NCI-H82 treated with DMSO at 0.1 percent for 48 hours (cell line): ENCODE measurements at regions not wholly inside any gene's neighbourhood (a gene's known extent, or its start where the extent isn't known, plus 50 kb on each side); places are given as distances from the start of the nearest gene placed in this dataset.

Source experiments
- DNase-seq: peaks from one replicate; lab custom pipeline; 2025; ENCODE audit not compliant: unreplicated experiment; lab: John Stamatoyannopoulos, UW

GRCh38 chr3:24830230-24831152 lies 335.8 kb upstream of the THRB start:
- no peak for DNase-seq

GRCh38 chr3:24831221-24831620 lies 336.6 kb upstream of the THRB start:
- no peak for DNase-seq

GRCh38 chr3:24832891-24833290 lies 338.2 kb upstream of the THRB start:
- no peak for DNase-seq

DNA sequence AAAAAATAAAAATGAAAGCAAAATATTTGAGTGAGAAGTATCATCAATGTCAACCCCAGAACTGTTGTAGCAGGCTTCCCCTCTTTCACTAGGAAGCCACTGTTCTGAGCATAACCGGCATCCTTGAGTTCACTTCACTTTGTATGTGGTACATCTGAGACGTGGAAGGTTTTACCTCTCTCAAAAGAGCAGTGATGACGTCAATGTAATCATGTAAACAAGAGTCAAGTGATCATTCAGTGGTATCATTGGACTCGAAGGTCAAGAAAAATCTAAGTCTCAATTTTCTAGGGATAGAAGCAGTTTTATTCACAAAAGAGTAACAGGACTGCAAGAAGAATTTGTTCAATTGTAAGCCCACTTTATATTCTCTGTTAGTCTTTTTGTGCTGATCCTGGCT lies 339.8 kb upstream of the THRB start:
- no peak for DNase-seq

GRCh38 chr3:24835510-24835909 lies 340.9 kb upstream of the THRB start:
- DNase-seq: no peak

DNA sequence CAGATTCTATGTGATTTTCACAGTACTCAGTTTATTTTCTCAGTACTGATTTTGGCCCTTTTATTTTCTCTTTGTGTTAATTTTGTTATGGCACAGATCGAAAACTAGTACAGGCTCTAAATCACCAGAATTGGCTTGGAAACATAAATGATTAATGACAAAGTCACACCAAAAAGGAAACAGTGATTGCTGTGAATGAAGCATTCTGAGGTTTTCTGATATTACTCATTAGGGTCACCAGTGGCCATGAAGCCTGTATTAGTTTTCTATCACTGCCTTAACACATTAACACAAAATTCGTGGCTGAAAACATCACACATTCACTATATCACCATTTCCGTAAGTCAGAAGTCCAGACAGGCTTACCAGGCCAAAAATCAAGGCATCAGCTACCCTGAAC lies 343.0 kb upstream of the THRB start:
- DNase-seq: no peak

DNA sequence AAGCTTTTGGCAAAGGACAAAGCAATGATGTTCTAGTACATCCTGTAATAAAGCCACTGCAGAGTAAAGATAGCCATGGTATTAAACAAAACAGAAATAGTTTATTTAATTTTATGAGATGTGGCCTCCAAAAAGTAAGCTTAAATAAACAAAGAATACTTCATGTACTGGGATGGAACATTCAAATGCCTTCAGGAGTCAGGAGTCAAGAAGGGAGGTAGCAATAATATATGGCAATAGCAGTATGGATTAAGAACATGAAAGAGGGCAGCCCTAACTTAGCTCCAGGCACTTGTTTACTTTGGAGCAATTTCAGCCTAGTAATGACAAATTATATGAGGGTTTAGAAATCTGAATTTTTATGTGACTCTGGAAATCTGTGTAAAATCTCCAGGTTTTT lies 343.9 kb upstream of the THRB start:
- no peak for DNase-seq

DNA sequence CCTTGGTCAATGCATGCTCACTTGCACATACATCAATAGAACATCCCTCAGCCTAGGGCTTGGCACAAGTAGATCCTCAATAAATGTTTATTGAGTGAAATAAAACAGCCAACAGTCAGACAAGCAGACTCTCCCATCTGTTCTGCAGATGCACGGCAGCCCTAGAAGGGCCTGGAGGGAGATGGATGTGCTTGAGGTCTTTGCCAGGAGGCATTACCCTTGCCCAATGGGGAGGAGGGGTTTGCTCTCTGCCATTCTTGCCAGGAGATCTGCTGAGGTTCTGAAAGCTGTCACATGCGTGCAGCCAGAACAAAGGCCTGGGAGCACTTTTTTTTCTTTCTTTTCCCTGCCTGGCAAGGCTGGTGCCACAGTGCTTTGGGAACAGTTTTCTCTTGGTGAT lies 349.3 kb upstream of the THRB start:
- no peak for DNase-seq

DNA sequence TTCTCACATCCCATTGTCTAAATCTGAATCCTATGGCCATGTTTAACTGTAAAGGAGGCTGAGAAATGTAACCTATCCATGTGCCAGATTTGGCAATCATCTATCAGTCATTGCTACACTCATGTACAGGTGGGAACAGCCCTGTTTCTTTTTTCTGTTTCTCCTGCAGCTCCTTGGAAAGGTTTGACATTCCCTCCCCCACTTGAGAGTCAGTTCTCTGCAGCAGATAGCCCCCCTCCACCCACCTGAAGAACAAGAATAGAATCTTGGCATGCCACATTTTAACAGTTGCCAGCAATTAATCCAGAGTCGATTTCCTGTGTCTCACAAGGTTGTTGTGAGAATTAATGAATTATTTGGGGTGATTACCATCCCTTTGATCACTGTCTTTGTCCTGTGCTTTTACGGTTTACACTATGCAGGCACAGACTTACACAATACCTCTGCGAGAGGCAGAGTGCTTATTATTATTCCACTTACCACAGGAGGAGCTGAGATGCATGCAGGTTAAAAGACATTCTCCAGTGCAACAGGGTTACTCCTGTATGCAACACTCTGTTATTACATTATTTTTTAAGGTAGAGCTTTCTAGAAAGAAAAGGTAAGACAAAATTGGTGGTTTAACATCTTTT lies 351.0 kb upstream of the THRB start:
- DNase-seq: no peak

DNA sequence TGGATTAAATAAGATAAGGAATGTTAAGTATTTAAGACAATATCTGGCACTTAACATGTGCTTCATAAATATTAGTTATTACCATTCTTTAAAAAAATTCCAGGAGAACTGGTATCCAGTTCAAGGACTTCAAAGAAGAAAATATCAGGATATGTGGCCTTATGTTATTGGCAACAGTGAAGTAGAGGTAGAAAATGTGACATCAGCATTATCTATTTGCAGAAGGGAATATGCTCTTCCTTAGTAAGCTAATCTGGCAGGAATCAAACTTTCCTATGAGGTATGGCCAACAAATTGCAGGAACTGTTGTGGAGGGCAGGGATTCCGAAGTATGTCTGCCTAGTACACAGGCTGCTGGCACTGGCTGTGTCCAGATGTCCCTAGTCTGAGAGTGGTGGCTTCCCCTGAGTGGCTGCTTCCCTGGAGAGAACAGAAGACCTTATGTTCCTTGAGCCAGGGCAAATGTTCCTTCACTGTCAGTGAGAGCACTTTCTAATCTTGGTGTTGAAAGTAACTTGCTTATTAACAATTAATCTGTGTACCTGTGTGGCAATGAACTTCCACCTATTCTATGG lies 351.7 kb upstream of the THRB start:
- DNase-seq: no peak

DNA sequence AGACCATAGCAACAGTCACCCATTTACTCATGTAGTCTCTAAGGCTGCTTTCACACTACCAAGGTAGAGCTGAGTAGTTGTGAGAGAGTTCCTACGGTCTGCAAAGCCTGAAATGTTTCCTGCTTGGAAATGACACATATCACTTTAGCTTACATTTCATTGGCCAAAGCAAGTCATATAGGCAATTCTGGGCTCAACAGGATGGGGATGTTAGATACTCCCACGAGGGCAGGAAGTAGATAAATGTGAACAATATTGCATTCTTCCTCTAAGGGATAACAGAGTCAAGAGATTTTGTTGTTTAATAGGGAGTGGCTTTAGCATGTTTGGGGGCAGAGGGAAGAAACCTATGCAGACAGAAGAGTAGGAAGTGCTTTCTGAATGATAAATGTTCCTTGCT lies 355.6 kb upstream of the THRB start:
- DNase-seq: no peak

GRCh38 chr3:24853685-24854490 lies 359.2 kb upstream of the THRB start:
- DNase-seq: no peak

DNA sequence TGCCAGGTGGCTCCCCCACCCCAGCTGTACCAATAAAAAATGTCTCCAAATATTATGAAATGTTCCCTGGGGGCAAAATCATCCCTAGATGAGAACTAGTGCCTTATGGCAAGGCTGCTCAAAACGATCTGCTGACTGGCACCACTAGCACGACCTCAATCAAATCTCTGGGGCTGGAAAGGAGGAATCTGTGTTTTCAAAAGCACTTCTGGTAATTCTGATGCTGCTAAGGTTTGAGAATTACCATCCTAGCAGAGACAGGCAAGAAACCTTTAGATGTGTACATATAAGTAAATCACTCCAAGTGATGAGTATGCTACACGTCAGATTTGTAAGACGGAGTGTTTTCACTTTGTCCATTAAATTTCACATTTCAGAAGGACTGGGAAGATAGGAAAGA lies 360.1 kb upstream of the THRB start:
- DNase-seq: no peak

- no peak for DNase-seq
Observed at GRCh38 chr3:24857945-24858344, 363.3 kb upstream of the THRB start.

GRCh38 chr3:24863215-24863614 lies 368.6 kb upstream of the THRB start:
- no peak for DNase-seq

GRCh38 chr3:24867783-24868182 lies 373.1 kb upstream of the THRB start:
- no peak for DNase-seq

- no peak for DNase-seq
Observed at GRCh38 chr3:24881239-24881638, 386.6 kb upstream of the THRB start.

DNA sequence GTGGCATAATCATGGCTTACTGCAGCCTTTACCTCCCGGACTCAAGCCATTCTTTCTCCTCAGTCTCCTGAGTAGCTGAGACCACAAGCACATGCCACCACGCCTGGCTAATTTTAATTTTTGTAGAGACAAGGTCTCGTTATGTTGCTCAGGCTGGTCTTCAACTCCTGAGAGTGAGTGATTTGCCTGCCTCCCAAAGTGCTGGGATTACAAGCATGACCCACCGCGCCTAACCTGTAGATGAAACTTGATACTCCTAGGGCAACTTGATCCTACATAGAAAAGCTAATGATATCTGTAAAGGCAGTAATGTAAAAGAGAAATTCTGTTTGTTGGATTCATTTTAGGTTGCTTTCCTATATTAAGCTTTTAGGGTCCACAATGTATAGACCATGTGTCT lies 391.9 kb upstream of the THRB start:
- DNase-seq: no peak

GRCh38 chr3:24890012-24890411 lies 395.4 kb upstream of the THRB start:
- no peak for DNase-seq

GRCh38 chr3:24899373-24899772 lies 404.7 kb upstream of the THRB start:
- no peak for DNase-seq

DNA sequence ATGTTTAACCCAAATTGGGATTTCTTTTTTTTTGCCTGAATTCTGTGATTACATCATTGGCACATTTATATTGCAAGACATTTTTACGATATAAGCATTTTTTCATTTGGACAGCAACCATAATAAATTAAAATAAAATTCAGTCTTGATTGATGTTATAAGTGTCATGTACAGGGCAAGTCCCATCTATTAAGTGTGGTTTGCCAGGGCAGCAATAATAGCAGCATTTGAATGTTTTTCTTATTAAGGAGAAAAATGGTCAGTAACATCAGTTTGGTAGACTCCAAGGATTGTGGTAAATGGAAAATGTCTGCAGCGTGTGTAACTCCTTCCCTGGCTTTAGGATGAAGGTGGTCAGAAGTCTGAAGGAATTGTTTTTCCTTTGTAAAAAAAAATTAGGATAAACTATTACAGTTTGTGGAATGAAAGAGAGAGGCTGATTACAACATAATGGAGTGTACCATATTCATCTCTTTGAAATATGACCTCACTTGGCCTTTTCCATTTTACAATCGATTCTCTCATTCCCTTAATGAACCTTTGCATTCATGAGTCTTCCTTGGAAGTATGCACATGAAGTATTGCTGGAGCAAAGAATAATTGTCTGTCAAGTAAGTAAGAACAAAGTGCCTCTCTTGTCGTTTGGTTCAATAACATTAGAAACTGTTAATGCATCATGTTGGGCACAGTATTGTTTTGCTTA lies 405.4 kb upstream of the THRB start:
- no peak for DNase-seq
